HFFc6 (cell line): ENCODE measurements at regions not wholly inside any gene's neighbourhood (a gene's known extent, or its start where the extent isn't known, plus 50 kb on each side); places are given as distances from the start of the nearest gene placed in this dataset.

Experiments used
- DNase-seq: peaks from one replicate; pipeline ENCODE4 v3.0.0-alpha.2; 2018
- H3K27ac Mint-ChIP-seq: 2 replicates; pipeline ENCODE4 v1.8.0; 2020; ENCODE audit warnings: mild to moderate bottlenecking, mixed read lengths
- H3K27me3 Mint-ChIP-seq: 2 replicates; pipeline ENCODE4 v1.8.0; 2021; ENCODE audit warnings: mild to moderate bottlenecking, moderate library complexity, mixed read lengths; ENCODE audit not compliant: insufficient read depth
- H3K36me3 Mint-ChIP-seq: 2 replicates; pipeline ENCODE4 v1.8.0; 2021; ENCODE audit warnings: low read depth, mixed read lengths
- H3K4me1 Mint-ChIP-seq: 2 replicates; pipeline ENCODE4 v1.8.0; 2020; ENCODE audit warnings: low read depth, mixed read lengths
- H3K4me3 Mint-ChIP-seq: 2 replicates; pipeline ENCODE4 v1.8.0; 2020; ENCODE audit warnings: mild to moderate bottlenecking, moderate library complexity, mixed read lengths
- H3K9me3 Mint-ChIP-seq: 2 replicates; pipeline ENCODE4 v1.8.0; 2020; ENCODE audit warnings: mild to moderate bottlenecking, mixed read lengths
- TF ChIP-seq, protein P1 (sequence below): fragments of 200-600 bp; sonication (generic); IDR thresholded peaks from 2 replicates; pipeline ENCODE4 v1.5.0; 2021; ENCODE audit warnings: antibody characterized with exemption, mild to moderate bottlenecking

DNA sequence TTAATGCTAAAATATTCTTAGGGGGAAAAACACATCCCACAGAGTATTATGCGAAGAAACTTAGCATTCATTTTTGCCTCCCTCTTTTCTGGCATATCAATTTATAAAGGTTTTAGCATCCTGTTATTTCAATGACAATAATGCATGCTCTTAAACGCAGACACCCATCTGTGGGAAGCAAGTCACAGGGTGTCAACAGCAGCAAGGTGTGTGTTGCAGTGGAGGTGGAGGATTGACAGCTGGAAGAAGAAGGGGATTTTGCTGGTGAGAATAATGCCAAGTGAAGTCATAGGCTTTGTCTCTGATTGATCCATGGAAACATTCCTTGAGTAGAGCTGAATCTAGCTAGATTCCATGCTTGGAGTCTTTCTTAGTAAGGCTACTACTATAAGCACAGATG is 498.1 kb downstream of the NPIPA7 start:
- TF ChIP-seq, protein P1, sequence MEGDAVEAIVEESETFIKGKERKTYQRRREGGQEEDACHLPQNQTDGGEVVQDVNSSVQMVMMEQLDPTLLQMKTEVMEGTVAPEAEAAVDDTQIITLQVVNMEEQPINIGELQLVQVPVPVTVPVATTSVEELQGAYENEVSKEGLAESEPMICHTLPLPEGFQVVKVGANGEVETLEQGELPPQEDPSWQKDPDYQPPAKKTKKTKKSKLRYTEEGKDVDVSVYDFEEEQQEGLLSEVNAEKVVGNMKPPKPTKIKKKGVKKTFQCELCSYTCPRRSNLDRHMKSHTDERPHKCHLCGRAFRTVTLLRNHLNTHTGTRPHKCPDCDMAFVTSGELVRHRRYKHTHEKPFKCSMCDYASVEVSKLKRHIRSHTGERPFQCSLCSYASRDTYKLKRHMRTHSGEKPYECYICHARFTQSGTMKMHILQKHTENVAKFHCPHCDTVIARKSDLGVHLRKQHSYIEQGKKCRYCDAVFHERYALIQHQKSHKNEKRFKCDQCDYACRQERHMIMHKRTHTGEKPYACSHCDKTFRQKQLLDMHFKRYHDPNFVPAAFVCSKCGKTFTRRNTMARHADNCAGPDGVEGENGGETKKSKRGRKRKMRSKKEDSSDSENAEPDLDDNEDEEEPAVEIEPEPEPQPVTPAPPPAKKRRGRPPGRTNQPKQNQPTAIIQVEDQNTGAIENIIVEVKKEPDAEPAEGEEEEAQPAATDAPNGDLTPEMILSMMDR, result no peak
- Mint-ChIP-seq H3K27ac (no peak overlapping the region), H3K9me3 (peaks cover 16% of the 10 kb centered on the region), H3K36me3 (no peaks in the 10 kb centered on the region), H3K4me3 (no peak overlapping the region), H3K27me3 (peaks cover 3% of the 10 kb centered on the region; the same call in 1 of the 2 replicates), H3K4me1 (no peaks in the 10 kb centered on the region)
- DNase-seq, result no peak

DNA sequence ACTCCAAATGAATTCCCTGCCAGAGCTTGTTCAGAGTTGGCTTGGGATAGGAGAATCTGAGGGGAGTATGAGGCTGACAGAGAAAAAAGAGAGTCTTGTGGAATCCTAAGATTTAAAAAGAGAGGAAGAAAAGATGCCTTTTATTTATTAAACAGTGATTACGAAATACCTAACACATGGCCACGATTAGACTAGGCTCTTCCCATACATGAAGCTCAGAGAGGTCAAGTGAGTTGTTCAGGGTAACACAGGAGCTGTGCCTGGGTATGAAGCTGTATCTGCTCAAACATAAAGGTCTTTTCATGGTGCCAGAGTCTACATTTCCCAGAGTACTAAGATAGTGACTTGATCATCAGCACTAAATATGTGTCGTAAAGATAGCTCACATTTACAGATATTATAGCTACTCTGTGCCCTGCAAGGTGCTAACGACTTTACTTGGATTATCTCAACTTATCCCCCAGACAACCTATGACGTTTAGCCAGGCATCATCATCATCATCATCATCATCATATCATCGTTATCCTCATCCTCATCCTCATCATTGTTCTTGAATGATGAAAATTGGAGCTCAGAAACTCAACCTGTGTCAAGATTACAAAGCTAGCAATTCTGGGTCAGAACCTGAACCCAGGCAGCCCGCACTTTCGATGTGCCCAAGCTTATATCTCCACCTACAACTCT is 500.8 kb downstream of the NPIPA7 start:
- Mint-ChIP-seq H3K4me3 (no peak overlapping the region), H3K27me3 (peaks cover 3% of the 10 kb centered on the region; the same call in 1 of the 2 replicates), H3K27ac (no peak overlapping the region), H3K9me3 (peaks cover 16% of the 10 kb centered on the region), H3K36me3 (no peaks in the 10 kb centered on the region), H3K4me1 (no peaks in the 10 kb centered on the region)
- TF ChIP-seq, protein P1, result no peak
- DNase-seq, result no peak

DNA sequence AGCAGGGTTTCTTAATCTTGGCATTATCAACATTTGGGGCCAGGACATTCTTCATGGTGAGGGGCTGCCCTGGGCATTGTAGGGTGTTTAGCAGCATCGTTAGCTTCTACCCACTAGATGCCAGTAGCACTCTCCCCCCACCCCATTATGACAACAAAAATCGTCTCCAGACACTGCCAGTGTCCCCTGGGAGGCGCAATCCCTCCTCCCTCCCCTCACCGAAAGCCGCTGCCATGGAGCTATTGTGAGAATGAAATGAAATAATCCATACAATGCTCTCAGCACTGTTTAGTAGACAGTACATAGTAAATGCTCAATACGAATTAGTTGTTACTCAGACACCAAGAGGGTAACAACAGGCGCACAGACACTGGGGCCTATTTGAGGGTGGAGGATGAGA is 502.9 kb downstream of the NPIPA7 start:
- Mint-ChIP-seq H3K27ac (no peak overlapping the region), H3K4me3 (no peak overlapping the region)

DNA sequence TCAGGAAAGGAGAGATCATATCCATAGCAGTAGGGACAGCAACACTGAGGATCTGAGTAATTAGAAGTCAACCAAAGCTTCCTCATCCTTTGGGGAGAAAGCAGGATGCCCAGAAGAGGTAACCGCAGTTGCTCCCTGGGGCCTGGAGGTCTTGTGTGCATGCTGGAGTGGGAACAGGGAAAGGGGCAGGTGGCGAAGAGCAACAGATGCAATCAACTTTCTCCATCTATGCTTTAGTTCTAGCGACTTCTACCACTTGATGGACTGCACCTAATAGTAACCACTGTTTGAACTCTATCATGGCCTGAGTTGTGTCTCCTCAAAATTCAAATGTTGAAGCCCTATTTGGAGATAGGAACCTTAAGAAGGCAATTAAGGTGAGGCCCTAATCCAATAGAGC is 503.8 kb downstream of the NPIPA7 start:
- H3K36me3 Mint-ChIP-seq, result no peaks in the 10 kb centered on the region
- H3K27me3 Mint-ChIP-seq, result peaks cover 3% of the 10 kb centered on the region; the same call in 1 of the 2 replicates
- H3K4me3 Mint-ChIP-seq, result no peak overlapping the region
- peaks cover 18% of the 10 kb centered on the region for H3K9me3 Mint-ChIP-seq
- H3K4me1 Mint-ChIP-seq, result no peaks in the 10 kb centered on the region
- TF ChIP-seq, protein P1, result no peak
- DNase-seq, result no peak
- no peak overlapping the region for H3K27ac Mint-ChIP-seq

More for the DNA sequence above, 502.9 kb downstream of the NPIPA7 start:
- Mint-ChIP-seq H3K9me3 (peaks cover 21% of the 10 kb centered on the region), H3K4me1 (no peaks in the 10 kb centered on the region), H3K36me3 (no peaks in the 10 kb centered on the region), H3K27me3 (peaks cover 3% of the 10 kb centered on the region; the same call in 1 of the 2 replicates)
- no peak for DNase-seq
- TF ChIP-seq, protein P1, result no peak

DNA sequence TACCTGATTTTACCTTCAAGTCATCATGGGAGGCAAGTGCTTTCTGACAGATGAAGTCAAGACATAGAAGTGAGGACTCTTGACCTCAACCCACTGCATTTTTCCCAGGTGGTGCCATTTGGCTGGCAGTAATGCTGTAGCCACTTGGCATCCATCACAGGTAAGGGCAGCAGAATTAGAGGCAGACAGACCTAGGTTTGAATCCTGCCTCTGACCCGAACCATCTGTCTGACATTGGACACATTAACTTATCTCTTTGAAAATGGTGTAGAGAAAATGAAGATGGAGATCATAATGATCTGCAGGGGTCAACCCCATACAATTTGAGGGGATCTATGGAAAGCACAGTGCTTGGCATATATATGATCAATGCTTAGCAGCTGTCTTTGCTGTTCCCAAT is 505.5 kb downstream of the NPIPA7 start:
- H3K27ac Mint-ChIP-seq, result no peak overlapping the region
- no peaks in the 10 kb centered on the region for H3K4me1 Mint-ChIP-seq
- no peak for DNase-seq
- TF ChIP-seq, protein P1, result no peak
- peaks cover 3% of the 10 kb centered on the region; the same call in 1 of the 2 replicates for H3K27me3 Mint-ChIP-seq
- H3K4me3 Mint-ChIP-seq, result no peak overlapping the region
- H3K36me3 Mint-ChIP-seq, result no peaks in the 10 kb centered on the region
- H3K9me3 Mint-ChIP-seq, result peaks cover 17% of the 10 kb centered on the region
